Ramos (cell line): ENCODE measurements at regions not wholly inside any gene's neighbourhood (a gene's known extent, or its start where the extent isn't known, plus 50 kb on each side); places are given as distances from the start of the nearest gene placed in this dataset.

Source experiments
- in situ Hi-C: fragments of 300-500 bp; cut with MboI; formaldehyde crosslinking; loops from one replicate; pipeline ENCODE4 v1.14.3; 2022; ENCODE audit warnings: low sequenced_read_pairs; ENCODE audit not compliant: unreplicated experiment

DNA sequence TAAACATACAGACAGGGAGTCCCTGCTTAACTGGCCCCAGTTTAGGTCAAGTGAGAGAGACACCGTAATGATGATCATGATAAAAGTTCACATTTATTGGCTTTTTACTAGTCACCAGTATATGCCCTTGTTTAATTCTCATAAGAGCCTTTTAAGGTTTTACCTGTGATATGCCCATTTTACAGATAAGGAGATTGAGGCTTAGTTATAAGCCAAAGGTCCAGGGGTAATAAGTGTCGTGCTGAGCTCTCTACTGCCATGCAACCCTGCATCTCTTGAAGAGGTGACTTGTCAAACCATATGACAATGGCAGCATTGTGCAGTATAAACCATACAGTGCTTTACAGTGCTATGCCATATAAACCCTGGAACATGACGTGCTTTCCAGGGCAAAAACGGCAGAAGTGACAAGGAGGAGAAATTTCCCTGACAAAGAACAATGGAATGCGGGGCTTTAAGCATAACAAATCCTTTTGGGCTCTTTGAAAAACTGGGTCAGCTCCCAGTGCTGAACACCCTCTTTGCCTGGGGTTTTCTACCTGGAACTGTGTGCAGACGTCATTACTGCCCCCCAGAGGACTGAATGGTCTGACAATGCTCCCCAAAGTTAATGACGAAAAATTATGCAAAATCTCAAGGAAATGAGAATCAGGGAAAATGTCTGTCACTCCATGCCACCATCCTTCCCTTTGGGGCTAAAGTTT is 59.7 kb upstream of the C14orf132 start:
- in situ Hi-C loops, result loop anchor here (25.0 kb wide), 1 partner anchor 567 kb away; no protein-coding TSS in a partner anchor

DNA sequence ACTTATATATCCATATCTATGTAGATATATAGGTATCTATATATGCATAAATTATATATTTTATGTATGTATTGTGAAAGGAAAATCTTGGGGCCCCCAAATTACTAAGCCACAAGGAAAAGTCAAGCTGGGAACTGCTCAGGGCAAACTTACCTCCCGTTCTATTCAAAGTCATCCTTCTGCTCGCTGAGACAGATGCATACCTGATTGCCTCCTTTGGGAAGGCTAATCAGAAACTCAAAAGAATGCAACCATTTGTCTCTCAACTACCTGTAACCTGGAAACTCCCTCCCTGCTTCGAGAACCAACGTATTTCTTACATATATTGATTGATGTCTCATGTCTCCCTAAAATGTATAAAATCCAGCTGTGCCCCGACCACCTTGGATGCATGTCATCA is 58.8 kb upstream of the C14orf132 start:
- in situ Hi-C loops, result loop anchor here (25.0 kb wide), 1 partner anchor 568 kb away; no protein-coding TSS in a partner anchor

DNA sequence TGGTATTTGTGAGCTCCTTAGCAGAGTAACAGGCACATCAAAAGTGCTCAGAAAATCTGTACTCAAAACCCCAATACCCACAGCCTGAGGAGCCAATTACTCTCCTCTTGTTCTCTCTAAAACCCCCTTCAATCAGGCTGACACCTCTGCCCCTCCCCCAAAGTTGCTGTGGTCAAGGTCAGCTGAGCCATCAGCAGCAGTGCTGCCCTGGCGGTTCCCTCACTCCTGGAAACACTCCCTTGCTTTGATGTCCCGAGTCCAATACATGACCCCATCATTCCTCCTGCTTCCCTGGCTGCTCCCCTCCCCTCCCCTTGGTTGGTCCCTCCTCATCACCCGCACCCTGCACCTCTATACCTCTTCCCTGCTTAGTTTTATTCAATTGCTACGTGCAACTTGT is 57.2 kb upstream of the C14orf132 start:
- in situ Hi-C loops, result loop anchor here (25.0 kb wide), 1 partner anchor 570 kb away; no protein-coding TSS in a partner anchor

DNA sequence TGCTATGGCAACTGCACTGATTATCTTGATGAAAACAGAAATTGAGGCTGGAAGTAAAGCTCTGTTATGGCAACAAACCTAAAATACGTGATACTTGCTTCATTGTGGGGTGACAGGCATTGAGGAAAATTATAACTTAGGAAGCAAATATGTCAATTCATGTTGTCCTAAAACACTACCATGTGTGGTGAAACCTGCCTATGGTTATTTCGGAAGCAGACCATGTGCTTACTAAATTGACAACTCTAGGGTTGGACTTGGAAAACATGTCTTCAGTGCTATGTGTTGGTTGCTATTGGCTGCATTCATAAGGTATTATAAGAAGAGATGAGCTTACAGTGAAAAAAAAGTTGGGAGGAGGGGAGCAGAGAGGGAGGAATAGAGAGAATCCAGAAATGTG is 55.0 kb upstream of the C14orf132 start:
- in situ Hi-C loops, result loop anchor here (25.0 kb wide), 1 partner anchor 572 kb away; no protein-coding TSS in a partner anchor
